HK-2 (cell line): ENCODE measurements at regions not wholly inside any gene's neighbourhood (a gene's known extent, or its start where the extent isn't known, plus 50 kb on each side); places are given as distances from the start of the nearest gene placed in this dataset.

Experiments
- DNase-seq: peaks from one replicate; pipeline ENCODE4 v3.0.0-alpha.2; 2018; ENCODE audit not compliant: unreplicated experiment

GRCh38 chr5:53327811-53328334, 152.6 kb upstream of the FST start:
- DNase-seq, result no peak

GRCh38 chr5:53330491-53330890, 149.9 kb upstream of the FST start:
- DNase-seq, result no peak

GRCh38 chr5:53331463-53331862, 149.0 kb upstream of the FST start:
- no peak for DNase-seq

GRCh38 chr5:53333160-53333559, 147.3 kb upstream of the FST start:
- no peak for DNase-seq

- no peak for DNase-seq
These were observed 145.9 kb upstream of the FST start for GRCh38 chr5:53334431-53334941.

- DNase-seq, result no peak
These were observed 145.3 kb upstream of the FST start for GRCh38 chr5:53335115-53335514.

- DNase-seq, result no peak
These were observed 142.6 kb upstream of the FST start for GRCh38 chr5:53337827-53338226.

GRCh38 chr5:53338971-53339370, 141.5 kb upstream of the FST start:
- no peak for DNase-seq

- no peak for DNase-seq
These were observed 140.4 kb upstream of the FST start for GRCh38 chr5:53339962-53340540.

- no peak for DNase-seq
These were observed 139.3 kb upstream of the FST start for GRCh38 chr5:53340956-53341750.

GRCh38 chr5:53342236-53342635, 138.2 kb upstream of the FST start:
- DNase-seq, result no peak

GRCh38 chr5:53343187-53343586, 137.2 kb upstream of the FST start:
- no peak for DNase-seq

GRCh38 chr5:53350368-53350767, 130.1 kb upstream of the FST start:
- no peak for DNase-seq

GRCh38 chr5:53350991-53351770, 129.2 kb upstream of the FST start:
- DNase-seq, result no peak

GRCh38 chr5:53355316-53355715, 125.1 kb upstream of the FST start:
- no peak for DNase-seq

- DNase-seq, result no peak
These were observed 124.5 kb upstream of the FST start for GRCh38 chr5:53355931-53356330.

GRCh38 chr5:53357439-53357838, 123.0 kb upstream of the FST start:
- DNase-seq, result no peak

- DNase-seq, result no peak
These were observed 121.6 kb upstream of the FST start for GRCh38 chr5:53358794-53359193.

GRCh38 chr5:53359916-53360517, 120.4 kb upstream of the FST start:
- DNase-seq, result no peak

GRCh38 chr5:53360811-53361210, 119.6 kb upstream of the FST start:
- DNase-seq, result no peak

- DNase-seq, result no peak
These were observed 118.7 kb upstream of the FST start for GRCh38 chr5:53361708-53362107.

- DNase-seq, result no peak
These were observed 117.9 kb upstream of the FST start for GRCh38 chr5:53362521-53362941.
